ENCODE measurements at regions not wholly inside any gene's neighbourhood (a gene's known extent, or its start where the extent isn't known, plus 50 kb on each side); places are given as distances from the start of the nearest gene placed in this dataset.

DNA sequence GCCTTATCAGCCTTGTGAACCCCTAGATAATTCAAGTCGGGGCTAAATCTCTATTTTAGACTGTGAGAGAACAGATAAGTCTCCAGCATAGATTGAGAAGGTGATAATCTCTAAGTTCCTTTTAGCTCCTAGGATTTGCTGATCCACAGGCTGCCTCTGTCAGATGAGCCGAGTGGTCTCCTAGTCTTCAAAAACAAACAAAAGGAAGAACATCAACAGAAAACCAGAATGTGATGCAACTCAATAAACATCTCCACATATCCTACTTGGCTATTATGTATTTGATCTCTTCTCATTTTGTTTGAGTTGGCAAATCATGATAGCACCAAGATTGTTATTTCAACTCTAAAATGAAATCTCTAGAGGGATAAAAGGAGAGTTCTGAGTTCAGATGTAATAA is 88.4 kb upstream of the SLC7A11 start:
- TF ChIP-seq, protein P1, sequence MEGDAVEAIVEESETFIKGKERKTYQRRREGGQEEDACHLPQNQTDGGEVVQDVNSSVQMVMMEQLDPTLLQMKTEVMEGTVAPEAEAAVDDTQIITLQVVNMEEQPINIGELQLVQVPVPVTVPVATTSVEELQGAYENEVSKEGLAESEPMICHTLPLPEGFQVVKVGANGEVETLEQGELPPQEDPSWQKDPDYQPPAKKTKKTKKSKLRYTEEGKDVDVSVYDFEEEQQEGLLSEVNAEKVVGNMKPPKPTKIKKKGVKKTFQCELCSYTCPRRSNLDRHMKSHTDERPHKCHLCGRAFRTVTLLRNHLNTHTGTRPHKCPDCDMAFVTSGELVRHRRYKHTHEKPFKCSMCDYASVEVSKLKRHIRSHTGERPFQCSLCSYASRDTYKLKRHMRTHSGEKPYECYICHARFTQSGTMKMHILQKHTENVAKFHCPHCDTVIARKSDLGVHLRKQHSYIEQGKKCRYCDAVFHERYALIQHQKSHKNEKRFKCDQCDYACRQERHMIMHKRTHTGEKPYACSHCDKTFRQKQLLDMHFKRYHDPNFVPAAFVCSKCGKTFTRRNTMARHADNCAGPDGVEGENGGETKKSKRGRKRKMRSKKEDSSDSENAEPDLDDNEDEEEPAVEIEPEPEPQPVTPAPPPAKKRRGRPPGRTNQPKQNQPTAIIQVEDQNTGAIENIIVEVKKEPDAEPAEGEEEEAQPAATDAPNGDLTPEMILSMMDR (IDR thresholded peaks at IDR 0.05): no peak
- TF ChIP-seq POLR2A (IDR thresholded peaks at IDR 0.05): no peak
